ENCODE measurements at regions not wholly inside any gene's neighbourhood (a gene's known extent, or its start where the extent isn't known, plus 50 kb on each side); places are given as distances from the start of the nearest gene placed in this dataset.

DNA sequence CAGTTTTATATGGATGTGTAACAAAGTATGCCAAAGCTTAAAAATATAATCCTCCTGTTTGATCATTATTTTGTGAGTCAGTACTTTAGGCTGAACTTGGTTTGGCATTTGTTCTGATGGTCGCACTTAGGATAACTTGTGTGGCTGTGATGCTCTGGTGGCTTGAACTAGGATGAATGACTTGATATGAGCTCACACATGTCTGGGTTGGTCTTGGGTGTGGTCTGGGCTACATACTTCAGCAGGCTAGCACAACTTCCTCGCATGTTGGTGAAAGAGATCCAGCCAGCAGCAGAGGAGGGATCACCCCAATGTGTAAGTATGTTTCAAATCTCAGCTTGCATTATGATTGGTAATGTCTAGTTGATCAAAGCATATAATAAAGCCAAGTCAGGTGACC is 969.1 kb upstream of the PCDH9 start:
- TF ChIP-seq, protein P1, sequence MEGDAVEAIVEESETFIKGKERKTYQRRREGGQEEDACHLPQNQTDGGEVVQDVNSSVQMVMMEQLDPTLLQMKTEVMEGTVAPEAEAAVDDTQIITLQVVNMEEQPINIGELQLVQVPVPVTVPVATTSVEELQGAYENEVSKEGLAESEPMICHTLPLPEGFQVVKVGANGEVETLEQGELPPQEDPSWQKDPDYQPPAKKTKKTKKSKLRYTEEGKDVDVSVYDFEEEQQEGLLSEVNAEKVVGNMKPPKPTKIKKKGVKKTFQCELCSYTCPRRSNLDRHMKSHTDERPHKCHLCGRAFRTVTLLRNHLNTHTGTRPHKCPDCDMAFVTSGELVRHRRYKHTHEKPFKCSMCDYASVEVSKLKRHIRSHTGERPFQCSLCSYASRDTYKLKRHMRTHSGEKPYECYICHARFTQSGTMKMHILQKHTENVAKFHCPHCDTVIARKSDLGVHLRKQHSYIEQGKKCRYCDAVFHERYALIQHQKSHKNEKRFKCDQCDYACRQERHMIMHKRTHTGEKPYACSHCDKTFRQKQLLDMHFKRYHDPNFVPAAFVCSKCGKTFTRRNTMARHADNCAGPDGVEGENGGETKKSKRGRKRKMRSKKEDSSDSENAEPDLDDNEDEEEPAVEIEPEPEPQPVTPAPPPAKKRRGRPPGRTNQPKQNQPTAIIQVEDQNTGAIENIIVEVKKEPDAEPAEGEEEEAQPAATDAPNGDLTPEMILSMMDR (IDR thresholded peaks at IDR 0.05), result no peak
- no peak for TF ChIP-seq POLR2A (IDR thresholded peaks at IDR 0.05)

All from heart left ventricle (tissue), 13 donors.